ENCODE measurements at regions not wholly inside any gene's neighbourhood (a gene's known extent, or its start where the extent isn't known, plus 50 kb on each side); places are given as distances from the start of the nearest gene placed in this dataset.

DNA sequence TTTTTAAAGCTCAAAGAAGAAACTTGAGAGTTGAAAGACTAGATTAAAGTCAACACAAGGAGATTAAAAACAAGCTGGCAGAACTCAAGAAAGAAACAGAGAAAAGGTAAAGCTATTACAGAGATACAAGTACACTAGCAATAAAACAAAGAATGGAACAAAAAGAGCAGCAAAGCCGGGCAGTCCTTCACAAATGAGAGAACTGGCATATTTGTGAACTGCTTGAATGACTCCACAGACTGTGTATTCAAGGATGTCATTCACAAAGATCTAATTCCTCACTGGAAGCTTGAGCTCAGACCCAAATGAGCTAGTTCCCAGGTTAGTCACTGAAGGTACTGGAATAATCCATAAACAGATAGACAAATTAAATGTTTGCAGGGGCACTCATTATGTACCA is 318.0 kb downstream of the MYCN start:
- DNase-seq (ENCODE audit: low read depth in 2 of 2) = no peak

- no peak for DNase-seq (ENCODE audit: low read depth in 2 of 2)
Observed at GRCh38 chr2:16257322-16258028, 317.1 kb downstream of the MYCN start.

DNA sequence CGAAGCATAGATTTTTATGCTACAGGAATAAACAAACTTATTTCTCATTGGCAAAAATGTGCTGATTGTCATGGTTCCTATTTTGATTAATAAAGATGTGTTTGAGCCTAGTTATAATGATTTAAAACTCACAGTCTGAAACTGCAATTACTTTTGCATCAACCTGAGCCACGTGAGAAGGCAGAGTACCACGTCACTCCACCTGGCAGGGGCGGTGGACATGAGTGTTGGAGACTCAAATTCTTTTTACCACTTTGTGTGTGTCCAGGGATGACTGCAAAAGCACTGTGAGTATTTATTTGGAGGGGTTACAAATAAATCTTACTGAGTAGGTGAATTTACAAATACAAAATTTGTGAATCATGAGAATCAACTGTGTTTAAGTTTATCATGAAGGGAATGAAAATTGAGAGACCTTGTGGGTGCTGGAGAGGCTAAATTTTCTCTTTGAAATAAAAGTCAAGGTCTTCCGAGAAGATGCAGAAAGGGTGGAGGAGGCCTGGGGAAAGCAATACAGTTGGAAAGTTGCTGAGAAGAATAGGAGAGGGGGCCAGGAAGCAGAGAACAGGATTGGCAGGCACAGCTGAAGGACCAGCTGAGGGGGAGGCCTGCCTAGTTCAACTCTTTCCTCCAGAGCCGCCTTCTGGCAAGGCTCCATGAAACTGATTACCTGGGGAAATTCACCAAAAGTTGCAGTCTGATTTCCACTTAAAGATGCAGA is 316.4 kb downstream of the MYCN start:
- DNase-seq (ENCODE audit: low read depth in 2 of 2) = no peak

- DNase-seq (ENCODE audit: low read depth in 2 of 2) = no peak
Observed at GRCh38 chr2:16255120-16255519, 314.8 kb downstream of the MYCN start.

GRCh38 chr2:16254356-16254965 is 314.1 kb downstream of the MYCN start:
- DNase-seq (ENCODE audit: low read depth in 2 of 2) = no peak

DNA sequence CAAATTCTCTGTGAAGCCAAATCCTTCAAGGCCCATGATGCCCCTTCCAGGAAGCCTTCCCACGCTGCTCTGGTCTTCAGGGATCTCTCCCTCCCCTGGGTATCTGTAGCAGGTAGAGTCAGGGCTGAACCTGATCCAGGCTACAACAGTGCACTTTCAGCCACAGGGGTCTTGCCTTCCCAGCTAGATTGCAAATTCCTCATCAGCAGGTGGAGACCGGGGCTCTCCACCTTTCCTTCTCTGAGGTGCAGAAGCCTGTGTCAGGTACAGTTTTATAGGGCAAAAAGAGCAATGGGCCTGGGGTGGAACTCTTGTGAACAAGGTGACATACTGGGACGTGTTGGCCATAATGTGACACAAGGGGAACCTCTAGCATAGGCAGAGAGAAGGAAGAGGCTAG is 312.9 kb downstream of the MYCN start:
- DNase-seq (ENCODE audit: low read depth in 2 of 2) = no peak

- no peak for DNase-seq (ENCODE audit: low read depth in 2 of 2)
Observed at GRCh38 chr2:16252891-16253290, 312.5 kb downstream of the MYCN start.

- DNase-seq (ENCODE audit: low read depth in 2 of 2) = no peak
Observed at GRCh38 chr2:16252251-16252650, 311.9 kb downstream of the MYCN start.

GRCh38 chr2:16251511-16252225 is 311.3 kb downstream of the MYCN start:
- no peak for DNase-seq (ENCODE audit: low read depth in 2 of 2)

DNA sequence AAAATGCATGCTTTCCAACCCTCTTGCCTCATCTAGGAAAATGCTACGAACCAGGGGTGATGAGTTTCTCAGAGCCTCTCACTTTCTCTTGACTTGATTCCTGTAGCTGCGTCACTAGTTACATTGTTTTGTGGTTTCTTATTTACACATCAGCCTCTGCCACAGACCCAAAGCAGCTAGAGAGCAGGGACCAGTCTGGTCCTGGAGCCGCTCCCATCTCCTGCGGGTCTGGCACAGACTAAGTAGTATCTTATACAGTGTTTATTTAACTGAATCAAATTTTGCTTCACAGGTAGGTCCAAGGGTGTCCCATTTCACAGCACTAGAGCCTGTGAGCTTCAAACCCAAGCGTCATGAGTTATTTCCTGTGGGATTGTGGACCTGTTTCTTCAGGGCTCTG is 310.5 kb downstream of the MYCN start:
- DNase-seq (ENCODE audit: low read depth in 2 of 2) = no peak

DNA sequence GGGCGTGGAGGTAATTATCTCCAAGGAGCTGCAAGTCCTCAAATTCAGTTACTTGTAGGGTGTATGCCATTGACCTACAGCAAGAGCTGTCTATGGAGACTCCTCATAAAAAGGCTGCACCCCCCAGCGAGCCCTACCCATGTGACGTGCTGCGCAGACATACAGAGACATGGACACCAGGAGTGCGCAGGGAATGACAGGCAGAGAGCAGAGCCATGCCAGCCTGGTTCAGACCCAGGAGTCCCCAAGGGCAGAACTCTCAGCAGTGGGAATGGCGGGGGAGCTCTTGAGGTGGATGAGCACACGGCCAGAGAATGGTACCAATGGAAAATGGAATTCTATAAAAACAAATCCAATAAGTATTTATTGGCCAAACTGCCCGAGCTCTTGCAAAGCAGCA is 310.1 kb downstream of the MYCN start:
- no peak for DNase-seq (ENCODE audit: low read depth in 2 of 2)

GRCh38 chr2:16250056-16250425 is 309.7 kb downstream of the MYCN start:
- DNase-seq (ENCODE audit: low read depth in 2 of 2) = no peak

- no peak for DNase-seq (ENCODE audit: low read depth in 2 of 2)
Observed at GRCh38 chr2:16249246-16250055, 309.1 kb downstream of the MYCN start.

GRCh38 chr2:16248571-16249105 is 308.3 kb downstream of the MYCN start:
- DNase-seq (ENCODE audit: low read depth in 2 of 2) = no peak

GRCh38 chr2:16247326-16248122 is 307.2 kb downstream of the MYCN start:
- no peak for DNase-seq (ENCODE audit: low read depth in 2 of 2)

DNA sequence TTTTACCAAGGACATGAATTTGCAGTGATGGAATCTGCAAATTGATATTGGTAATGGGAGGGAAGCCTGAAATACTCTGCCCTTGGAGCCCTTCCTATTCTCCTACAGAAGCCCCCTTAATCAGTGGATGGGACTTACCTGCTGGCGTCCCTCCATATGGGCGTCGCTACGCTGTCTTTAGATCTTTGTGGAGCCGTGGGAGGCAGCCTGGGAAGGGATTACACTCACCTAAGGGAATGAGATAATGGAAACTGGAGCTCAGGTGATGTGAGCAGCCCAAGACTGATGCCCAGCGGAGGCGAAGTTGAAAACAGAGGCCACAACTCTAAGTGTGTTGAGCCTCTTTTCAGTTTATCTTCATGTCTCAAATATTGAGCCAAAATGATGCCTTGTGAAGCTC is 306.6 kb downstream of the MYCN start:
- DNase-seq (ENCODE audit: low read depth in 2 of 2) = no peak

DNA sequence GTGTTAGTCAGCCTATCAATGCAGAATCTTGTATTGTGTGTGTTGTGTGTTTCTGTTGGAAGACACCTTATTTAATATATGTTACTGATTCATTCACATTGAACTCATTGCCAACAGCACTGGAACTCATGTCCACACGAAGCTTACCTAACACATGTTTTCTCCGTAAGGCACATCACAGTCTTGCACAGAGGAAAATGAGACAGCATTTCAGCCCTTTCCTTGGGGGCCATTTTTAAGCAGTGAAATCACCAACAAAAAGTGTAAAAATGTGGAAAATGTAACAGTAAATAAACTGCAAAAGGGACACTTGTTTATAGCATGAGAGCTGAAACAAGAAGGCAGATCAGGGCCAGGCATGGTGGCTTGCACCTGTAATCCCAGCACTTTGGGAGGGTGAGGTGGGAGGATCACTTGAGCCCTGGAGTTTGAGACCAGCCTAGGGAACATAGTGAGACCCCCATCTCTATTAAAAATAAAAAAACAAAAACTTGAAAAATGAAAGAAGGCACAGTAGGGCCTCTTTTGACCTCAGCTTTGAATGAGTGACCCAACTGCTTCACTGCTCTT is 306.0 kb downstream of the MYCN start:
- no peak for DNase-seq (ENCODE audit: low read depth in 2 of 2)

DNA sequence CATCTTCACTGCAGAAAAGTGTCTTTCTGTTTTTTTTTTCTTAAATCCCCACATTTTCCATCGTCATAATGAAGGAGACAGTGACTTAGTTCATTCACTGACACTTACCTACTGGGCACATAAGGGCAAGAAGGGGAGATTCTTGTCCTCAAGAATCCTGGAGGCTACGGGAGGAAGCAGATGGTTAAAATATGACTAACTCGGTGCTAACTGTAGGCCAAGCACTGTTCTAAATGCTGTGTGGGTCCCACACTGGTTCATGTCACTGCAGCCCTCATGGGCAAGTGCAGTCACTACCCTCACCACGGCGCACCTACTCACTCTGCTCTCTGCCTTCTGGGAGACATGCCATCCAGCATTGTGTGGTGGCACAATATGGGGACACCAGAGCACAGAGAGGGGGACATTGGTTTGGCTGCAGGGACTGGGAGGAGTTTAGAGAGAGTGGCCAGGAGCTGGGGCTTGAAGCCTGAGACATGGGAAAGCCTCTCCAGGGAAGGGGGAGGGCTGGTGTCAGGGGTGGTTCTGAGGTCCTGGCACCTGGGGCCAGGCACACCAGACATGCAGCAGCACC is 305.2 kb downstream of the MYCN start:
- DNase-seq (ENCODE audit: low read depth in 2 of 2) = no peak

- no peak for DNase-seq (ENCODE audit: low read depth in 2 of 2)
Observed at GRCh38 chr2:16244966-16245320, 304.6 kb downstream of the MYCN start.
